KG1 (cell line): ENCODE measurements at regions not wholly inside any gene's neighbourhood (a gene's known extent, or its start where the extent isn't known, plus 50 kb on each side); places are given as distances from the start of the nearest gene placed in this dataset.
"Not testable (repeated sequence)": the region's sequence is repeated elsewhere in the genome, so short reads cannot be mapped to it uniquely, and the experiment has no call there.

Source experiments
- DNase-seq: peaks from one replicate; lab custom pipeline; 2025; lab: John Stamatoyannopoulos, UW

DNA sequence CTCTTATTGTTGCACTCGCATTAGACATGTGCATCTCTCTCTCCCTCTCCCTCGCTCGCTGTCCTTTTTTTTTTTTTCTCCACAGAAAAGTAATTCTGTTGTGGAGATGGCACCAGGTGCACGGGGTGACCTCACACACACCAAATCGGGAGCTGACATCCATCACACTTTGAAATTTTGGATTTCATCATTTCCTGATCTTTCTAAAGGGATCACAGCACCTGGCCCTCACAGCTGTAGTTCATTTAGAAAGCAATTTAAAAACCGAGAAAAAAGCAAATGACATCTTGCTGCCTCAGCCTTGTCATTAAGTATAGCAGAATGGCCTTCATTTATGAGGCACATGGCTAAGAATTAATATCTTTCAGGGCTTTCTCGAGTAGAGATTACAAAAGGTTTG lies 717.2 kb downstream of the RNF144A start:
- DNase-seq = no peak

GRCh38 chr2:7639476-7639875 lies 722.3 kb downstream of the RNF144A start:
- no peak for DNase-seq

GRCh38 chr2:7641272-7641671 lies 724.1 kb downstream of the RNF144A start:
- not testable (repeated sequence) for DNase-seq

DNA sequence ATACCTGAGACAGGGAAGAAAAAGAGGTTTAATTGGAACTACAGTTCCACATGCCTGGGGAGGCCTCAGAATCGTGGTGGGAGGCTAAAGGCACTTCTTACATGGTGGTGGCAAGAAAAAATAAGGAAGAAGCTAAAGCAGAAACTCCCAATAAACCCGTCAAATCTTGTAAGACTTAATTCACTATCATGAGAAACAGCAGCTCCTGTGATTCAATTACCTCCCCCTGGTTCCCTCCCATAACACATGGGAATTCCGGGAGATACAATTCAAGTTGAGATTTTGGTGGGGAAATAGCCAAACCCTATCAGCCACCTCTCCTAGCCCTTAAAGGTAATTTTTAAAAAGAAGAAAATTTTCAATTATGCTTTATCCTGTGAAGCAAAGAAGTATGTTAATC lies 728.8 kb downstream of the RNF144A start:
- no peak for DNase-seq

DNA sequence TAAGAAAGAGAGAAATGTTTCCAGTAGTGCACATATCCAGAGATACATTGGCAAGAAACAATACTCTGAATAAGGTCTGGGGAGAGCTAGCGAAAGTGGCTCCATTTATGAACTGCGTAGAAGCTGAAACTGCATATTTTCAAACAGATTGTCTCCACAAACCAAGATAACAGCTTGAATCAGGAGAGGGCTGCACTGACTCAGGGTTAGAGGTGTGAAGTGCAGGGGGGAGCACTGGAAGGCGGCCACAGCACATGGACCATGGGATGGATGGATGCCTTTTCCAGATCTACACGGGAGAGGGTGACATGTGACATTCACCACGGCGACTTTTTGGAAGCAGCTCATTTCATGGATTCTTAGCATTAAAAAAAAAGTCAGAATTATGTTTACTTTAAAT lies 729.4 kb downstream of the RNF144A start:
- no peak for DNase-seq

GRCh38 chr2:7648221-7648795 lies 731.1 kb downstream of the RNF144A start:
- DNase-seq = no peak

- no peak for DNase-seq
Measured at GRCh38 chr2:7649461-7650228, 732.4 kb downstream of the RNF144A start.

- no peak for DNase-seq
Measured at GRCh38 chr2:7653617-7654016, 736.4 kb downstream of the RNF144A start.

DNA sequence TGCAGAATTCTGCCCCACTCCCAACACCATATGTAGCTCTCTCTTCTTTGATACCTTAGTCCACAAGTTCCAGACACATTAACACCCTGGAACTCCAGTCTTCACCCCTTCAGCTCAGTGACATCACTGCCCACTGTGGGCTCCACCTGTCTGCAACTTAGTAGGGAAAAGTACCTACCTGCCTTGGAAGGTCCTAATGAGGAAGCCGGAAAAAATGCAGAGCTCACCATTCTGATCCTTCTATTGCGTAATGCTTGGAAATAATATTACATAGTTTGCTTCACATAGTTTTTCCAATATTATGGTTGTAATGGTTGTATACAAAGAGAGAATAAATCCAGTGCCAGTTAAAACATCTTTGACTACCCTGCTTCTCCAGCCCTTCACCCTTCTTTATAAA lies 738.4 kb downstream of the RNF144A start:
- DNase-seq = no peak

DNA sequence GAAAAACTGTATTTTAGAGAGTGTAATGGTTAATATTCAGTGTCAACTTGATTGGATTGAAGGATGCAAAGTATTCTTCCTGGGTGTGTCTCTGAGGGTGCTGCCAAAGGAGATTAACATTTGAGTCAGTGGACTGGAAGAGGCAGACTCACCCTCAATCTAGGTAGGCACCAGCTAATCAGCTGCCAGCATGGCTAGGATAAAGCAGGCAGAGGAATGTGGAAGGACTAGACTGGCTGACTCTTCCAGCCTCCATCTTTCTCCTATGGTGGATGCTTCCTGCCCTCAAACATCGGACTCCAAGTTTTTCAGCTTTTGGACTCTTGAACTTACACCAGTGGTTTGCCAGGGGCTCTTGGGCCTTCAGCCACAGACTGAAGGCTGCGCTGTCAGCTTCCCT lies 740.3 kb downstream of the RNF144A start:
- DNase-seq = not testable (repeated sequence)

- no peak for DNase-seq
Measured at GRCh38 chr2:7658486-7658885, 741.3 kb downstream of the RNF144A start.

- no peak for DNase-seq
Measured at GRCh38 chr2:7660816-7661215, 743.6 kb downstream of the RNF144A start.

DNA sequence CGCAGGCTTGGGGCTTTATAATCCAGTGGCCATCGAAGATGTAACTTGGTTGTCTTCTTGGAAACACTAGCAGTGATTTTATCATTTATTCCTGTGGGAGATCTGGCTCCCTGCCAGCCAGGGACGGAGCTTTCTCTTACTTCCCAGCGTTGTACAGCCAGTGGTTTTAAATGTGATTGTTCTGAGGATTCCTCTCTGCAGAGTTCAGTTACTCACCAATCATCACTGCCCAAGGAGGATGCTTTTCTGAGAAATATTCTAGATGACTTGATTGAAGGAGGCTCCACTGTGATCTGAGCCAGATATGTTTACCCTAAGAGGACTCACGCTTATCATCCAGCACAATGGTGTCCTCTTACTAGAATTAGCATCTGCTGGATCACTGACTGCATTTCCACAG lies 744.3 kb downstream of the RNF144A start:
- DNase-seq = no peak

DNA sequence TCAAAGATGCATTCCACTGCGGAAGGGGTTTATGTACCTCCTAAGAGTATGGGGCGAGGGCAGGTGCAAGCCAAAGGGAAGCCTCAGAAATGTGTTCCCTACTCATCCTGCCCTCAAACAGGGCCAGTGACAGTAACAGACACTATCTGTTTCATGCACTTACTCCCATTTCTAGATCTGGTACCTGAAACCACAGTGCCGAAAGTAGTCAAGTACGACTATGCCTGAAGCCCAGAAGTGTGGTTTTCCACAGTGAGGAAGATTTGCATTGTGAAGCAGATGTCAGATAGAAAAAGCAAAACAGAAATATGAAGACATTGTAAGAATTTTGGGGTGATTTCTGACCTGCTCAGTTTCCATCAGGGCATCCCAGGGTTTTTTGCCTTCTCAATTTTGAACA lies 748.7 kb downstream of the RNF144A start:
- DNase-seq = no peak

- no peak for DNase-seq
Measured at GRCh38 chr2:7666596-7667259, 749.5 kb downstream of the RNF144A start.

DNA sequence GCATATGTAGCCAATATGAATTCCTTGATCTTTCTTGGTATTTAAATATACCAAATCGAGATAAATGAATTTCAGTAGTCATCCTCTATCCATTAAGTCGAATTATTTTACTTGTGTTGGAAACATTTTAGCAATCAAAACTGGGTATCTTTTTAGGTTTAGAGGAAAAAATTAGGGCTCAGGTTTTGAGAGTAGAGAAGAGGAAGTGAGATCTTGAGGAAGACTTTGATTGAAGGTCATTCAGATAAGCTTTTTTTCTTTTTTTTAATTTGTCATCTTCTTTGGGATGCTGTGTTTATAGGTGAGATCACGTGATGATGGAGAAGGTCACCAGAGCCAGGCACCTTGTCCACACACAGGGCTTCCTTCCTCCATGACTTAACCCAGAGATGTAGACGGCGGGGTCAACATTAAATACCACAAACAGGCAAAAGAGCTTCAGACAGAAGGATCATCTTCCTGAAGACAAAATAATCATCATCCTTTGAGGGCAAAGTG lies 750.1 kb downstream of the RNF144A start:
- DNase-seq = no peak

DNA sequence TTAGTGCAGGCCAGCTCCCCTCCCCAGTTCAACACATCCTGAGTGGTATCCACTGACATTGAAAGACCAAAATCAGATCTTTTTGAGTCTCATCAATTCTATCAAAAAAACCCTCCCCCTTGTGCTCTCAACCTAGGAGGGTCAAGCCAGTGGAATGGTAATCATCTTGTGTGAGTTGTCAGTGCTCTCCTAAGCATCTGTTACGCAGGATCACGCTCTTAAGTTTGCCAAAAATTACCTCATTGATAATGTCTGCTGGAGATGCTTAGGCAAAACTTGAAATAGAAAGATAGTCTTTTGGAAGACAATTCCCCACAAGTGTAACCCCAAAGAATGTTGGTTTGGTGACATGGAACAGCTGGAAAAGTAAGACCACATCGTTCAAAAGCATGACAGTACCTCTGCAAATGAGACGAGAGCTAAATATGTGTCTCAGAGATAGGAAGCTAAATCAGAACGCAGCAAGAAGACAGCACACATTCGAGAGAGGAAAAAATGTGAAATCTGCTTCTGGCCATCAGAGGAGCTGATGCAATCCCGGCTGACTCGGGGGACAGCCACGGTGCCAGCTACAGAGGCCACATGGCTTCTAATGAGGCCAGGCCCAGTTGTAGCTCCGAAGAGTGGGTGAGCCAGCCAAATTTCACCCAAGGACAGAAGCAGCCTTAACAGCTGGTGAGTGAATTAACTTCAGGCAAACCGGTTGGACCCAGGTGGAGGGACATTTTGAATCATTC lies 753.9 kb downstream of the RNF144A start:
- no peak for DNase-seq

GRCh38 chr2:7672027-7672684 lies 754.9 kb downstream of the RNF144A start:
- no peak for DNase-seq

GRCh38 chr2:7672685-7673071 lies 755.5 kb downstream of the RNF144A start:
- no peak for DNase-seq

DNA sequence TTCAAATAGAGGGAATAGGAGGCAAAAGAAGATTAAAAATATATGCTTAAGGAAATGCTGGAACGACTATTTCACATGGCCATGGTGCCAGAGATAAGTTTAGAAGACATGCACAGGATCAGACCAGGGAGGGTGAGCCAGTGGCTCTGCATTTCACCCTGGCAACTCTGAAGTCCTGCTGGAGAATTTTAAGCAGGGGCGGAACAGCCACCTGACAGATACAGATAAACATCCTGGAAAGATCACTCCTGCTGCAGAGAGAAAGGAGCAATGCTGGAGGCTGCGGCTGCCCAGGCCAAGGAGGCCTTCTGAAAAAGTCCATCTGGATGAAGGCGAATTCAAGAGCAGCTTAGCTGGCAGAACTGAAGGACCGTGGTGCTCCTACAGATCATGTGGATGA lies 755.9 kb downstream of the RNF144A start:
- DNase-seq = no peak

- DNase-seq = no peak
Measured at GRCh38 chr2:7673853-7674252, 756.6 kb downstream of the RNF144A start.

DNA sequence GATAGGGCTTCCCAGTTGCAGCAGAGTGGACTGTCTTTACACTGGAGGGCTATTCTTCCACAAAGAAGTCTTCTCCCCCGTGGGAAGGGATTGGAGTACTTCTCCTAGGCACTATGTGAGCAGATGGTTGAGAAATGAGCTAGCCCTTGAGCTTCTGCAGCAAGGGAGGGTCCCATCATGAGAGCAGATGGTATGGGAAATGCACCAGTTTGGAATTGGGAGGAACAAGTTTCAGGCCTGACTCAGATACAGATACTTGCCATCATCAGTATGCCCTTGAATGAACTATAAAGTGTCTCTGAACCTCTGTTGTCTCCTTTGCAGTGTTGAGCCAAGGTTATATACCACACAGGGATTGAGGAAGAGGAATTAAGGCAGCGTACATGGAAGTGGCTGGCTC lies 757.4 kb downstream of the RNF144A start:
- no peak for DNase-seq
